Activated CD4-positive, alpha-beta T cell treated with anti-CD3 and anti-CD28 coated beads, Interleukin-2, amount 10 ng/mL, durations not matched to agents 24 days and 14 days (primary cell): ENCODE measurements at regions not wholly inside any gene's neighbourhood (a gene's known extent, or its start where the extent isn't known, plus 50 kb on each side); places are given as distances from the start of the nearest gene placed in this dataset.

Experiments
- DNase-seq: peaks from one replicate; pipeline ENCODE4 v3.0.0; 2022
- H3K27ac Mint-ChIP-seq: one replicate; pipeline ENCODE4 v1.8.0; 2022; ENCODE audit warnings: mild to moderate bottlenecking, mixed read lengths
- H3K27me3 Mint-ChIP-seq: one replicate; pipeline ENCODE4 v1.8.0; 2022; ENCODE audit warnings: mixed read lengths
- H3K36me3 Mint-ChIP-seq: one replicate; pipeline ENCODE4 v1.8.0; 2022; ENCODE audit warnings: low read depth, mild to moderate bottlenecking, mixed read lengths
- H3K4me1 Mint-ChIP-seq: one replicate; pipeline ENCODE4 v1.8.0; 2021; ENCODE audit warnings: mixed read lengths
- H3K4me3 Mint-ChIP-seq: one replicate; pipeline ENCODE4 v1.8.0; 2022; ENCODE audit warnings: mild to moderate bottlenecking, moderate library complexity, mixed read lengths
- H3K9me3 Mint-ChIP-seq: one replicate; pipeline ENCODE4 v1.8.0; 2021; ENCODE audit warnings: mixed read lengths
- intact Hi-C: fragments of 100-400 bp; cut with micrococcal nuclease; formaldehyde crosslinking; loops from one replicate; pipeline ENCODE4 v1.15.1; 2023

DNA sequence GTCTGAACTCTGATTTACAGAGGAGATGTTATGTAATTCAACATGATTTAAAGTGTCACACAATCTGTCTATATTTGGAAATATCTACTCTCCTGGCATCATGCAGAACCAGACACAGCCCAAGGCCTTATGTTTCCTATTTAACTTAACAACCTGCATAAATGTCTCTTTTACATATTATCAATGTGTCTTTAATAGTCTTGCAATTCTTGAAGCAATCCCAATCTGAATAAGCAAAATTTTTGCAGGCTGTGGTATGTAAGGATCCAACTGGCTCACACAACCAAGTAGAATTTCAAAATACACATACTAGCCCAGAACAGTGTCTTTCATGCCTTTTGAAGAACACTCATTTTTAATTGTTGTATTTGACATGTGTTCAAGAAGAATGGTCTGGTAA lies 443.2 kb downstream of the MAFB start:
- no peaks in the 10 kb centered on the region for H3K36me3 Mint-ChIP-seq
- H3K4me1 Mint-ChIP-seq: no peaks in the 10 kb centered on the region
- H3K9me3 Mint-ChIP-seq: no peaks in the 10 kb centered on the region
- intact Hi-C loops: no loop called here
- H3K27ac Mint-ChIP-seq: no peak overlapping the region
- H3K4me3 Mint-ChIP-seq: no peak overlapping the region
- no peaks in the 10 kb centered on the region for H3K27me3 Mint-ChIP-seq
- no peak for DNase-seq

- Mint-ChIP-seq H3K4me3 (no peak overlapping the region), H3K36me3 (no peaks in the 10 kb centered on the region), H3K4me1 (no peaks in the 10 kb centered on the region), H3K9me3 (no peaks in the 10 kb centered on the region), H3K27ac (no peak overlapping the region), H3K27me3 (no peaks in the 10 kb centered on the region)
- DNase-seq: no peak
- intact Hi-C loops: no loop called here
Observed at GRCh38 chr20:40244286-40244685, 444.8 kb downstream of the MAFB start.

DNA sequence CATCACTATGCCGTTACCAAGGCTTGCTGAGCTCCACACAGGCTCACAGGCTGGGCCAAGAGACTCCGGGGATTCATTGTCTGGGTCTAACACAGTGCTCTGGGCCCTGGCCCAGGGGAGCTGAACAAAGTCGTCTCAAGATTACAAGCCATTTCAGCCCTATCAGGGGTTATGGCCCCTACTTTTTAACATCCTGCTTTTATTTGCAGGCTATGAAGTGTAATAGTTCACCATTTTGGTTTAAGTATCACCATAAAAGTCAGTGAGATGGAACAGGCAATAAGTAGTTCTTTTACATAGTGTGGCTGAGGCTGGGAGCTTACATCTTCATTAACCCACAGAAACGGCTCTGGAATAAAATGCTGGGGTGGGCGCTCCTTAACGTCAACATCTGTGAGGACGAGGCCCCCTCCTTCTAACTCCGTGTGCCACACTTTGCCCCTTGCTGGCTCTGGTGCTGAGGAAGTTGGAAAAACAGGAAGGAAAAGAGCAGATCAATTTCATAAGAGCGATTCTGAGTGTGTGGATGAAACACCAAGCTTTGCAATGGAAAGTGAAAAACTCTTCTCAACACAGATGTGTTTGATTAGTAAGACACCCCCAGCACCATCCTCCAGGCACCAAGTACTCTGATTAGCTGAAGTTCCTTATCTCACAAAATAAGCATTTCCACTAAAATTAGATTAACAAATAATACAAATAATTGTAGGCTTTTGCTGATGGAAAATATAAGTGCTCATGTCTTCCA lies 447.3 kb downstream of the MAFB start:
- no peaks in the 10 kb centered on the region for H3K36me3 Mint-ChIP-seq
- DNase-seq: no peak
- H3K27me3 Mint-ChIP-seq: no peaks in the 10 kb centered on the region
- H3K4me1 Mint-ChIP-seq: no peaks in the 10 kb centered on the region
- H3K27ac Mint-ChIP-seq: no peak overlapping the region
- H3K4me3 Mint-ChIP-seq: no peak overlapping the region
- no peaks in the 10 kb centered on the region for H3K9me3 Mint-ChIP-seq
- intact Hi-C loops: no loop called here

DNA sequence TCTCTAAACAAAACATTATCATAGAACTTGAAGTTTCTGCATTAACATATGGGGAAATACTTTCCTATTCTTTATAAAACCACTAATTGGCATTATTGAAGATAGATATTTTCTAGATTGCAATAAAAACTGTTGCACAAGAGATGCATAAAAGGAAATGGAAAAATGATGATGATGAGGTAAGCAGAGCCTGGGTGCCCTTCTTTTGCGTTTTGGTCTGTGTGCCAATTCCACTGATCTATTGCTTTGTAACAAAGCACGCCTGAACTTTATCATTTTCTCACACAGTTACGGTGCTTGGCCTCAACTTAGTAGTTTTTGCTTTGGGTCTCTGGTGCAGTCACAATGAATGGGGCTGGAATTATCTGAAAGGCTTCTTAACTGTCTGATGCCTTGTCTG lies 450.5 kb downstream of the MAFB start:
- Mint-ChIP-seq H3K4me3 (no peak overlapping the region), H3K4me1 (no peaks in the 10 kb centered on the region), H3K27me3 (peaks cover 3% of the 10 kb centered on the region), H3K9me3 (no peaks in the 10 kb centered on the region), H3K36me3 (no peaks in the 10 kb centered on the region), H3K27ac (no peak overlapping the region)
- intact Hi-C loops: no loop called here
- DNase-seq: no peak

GRCh38 chr20:40234593-40234992 lies 454.4 kb downstream of the MAFB start:
- Mint-ChIP-seq H3K4me1 (no peaks in the 10 kb centered on the region), H3K36me3 (no peaks in the 10 kb centered on the region), H3K27ac (no peak overlapping the region), H3K9me3 (no peaks in the 10 kb centered on the region), H3K27me3 (peaks cover 3% of the 10 kb centered on the region), H3K4me3 (no peak overlapping the region)
- DNase-seq: no peak
- intact Hi-C loops: no loop called here

GRCh38 chr20:40233406-40233805 lies 455.6 kb downstream of the MAFB start:
- no peaks in the 10 kb centered on the region for H3K4me1 Mint-ChIP-seq
- no peaks in the 10 kb centered on the region for H3K9me3 Mint-ChIP-seq
- H3K4me3 Mint-ChIP-seq: no peak overlapping the region
- H3K36me3 Mint-ChIP-seq: no peaks in the 10 kb centered on the region
- peaks cover 3% of the 10 kb centered on the region for H3K27me3 Mint-ChIP-seq
- no peak overlapping the region for H3K27ac Mint-ChIP-seq
- no peak for DNase-seq
- intact Hi-C loops: no loop called here

DNA sequence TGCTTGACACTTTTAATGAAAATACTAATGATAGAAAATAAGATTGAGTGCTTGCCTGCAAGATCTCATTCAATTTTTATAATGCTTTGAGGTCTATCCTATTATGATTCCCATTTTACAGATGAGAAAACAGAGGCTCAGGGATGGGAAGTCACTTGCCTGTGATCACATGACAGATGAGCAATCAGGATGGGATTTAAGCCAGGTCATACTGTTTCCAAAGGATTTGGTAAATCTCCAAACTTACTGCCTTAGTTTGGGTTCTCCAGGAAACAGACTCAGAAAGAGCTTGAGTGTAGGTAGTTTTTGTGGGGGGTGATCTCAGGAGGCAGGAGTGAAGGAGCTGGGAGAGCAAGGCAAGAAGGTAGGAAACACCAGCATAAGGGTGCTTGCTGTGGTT lies 456.3 kb downstream of the MAFB start:
- no peak for DNase-seq
- intact Hi-C loops: no loop called here
- Mint-ChIP-seq H3K9me3 (no peaks in the 10 kb centered on the region), H3K4me1 (no peaks in the 10 kb centered on the region), H3K27ac (no peak overlapping the region), H3K36me3 (no peaks in the 10 kb centered on the region), H3K27me3 (peaks cover 3% of the 10 kb centered on the region), H3K4me3 (no peak overlapping the region)

DNA sequence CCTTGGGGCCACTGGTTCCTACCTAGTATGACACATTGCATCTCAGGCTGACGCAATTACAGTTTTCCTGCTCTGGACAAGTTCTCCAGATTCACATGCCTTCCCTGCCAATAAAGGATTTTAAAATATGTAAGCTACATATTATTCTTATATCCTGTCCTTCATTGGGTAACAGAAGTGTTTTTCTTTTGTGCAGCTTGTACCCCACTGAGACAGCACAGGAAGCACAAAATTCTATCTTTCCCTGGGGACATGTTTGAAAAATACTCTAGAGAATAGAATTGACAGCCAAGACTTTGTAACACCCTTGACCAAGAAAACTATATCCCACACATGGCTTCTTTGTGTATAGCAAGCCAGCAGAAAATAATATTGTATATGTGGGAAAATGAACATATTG lies 456.8 kb downstream of the MAFB start:
- no peak overlapping the region for H3K27ac Mint-ChIP-seq
- no peaks in the 10 kb centered on the region for H3K36me3 Mint-ChIP-seq
- H3K4me1 Mint-ChIP-seq: no peaks in the 10 kb centered on the region
- H3K9me3 Mint-ChIP-seq: no peaks in the 10 kb centered on the region
- H3K4me3 Mint-ChIP-seq: no peak overlapping the region
- intact Hi-C loops: no loop called here
- DNase-seq: no peak
- H3K27me3 Mint-ChIP-seq: peaks cover 3% of the 10 kb centered on the region

GRCh38 chr20:40230486-40230885 lies 458.6 kb downstream of the MAFB start:
- DNase-seq: no peak
- peaks cover 3% of the 10 kb centered on the region for H3K27me3 Mint-ChIP-seq
- H3K36me3 Mint-ChIP-seq: no peaks in the 10 kb centered on the region
- H3K9me3 Mint-ChIP-seq: no peaks in the 10 kb centered on the region
- no peak overlapping the region for H3K4me3 Mint-ChIP-seq
- no peaks in the 10 kb centered on the region for H3K4me1 Mint-ChIP-seq
- intact Hi-C loops: no loop called here
- no peak overlapping the region for H3K27ac Mint-ChIP-seq

DNA sequence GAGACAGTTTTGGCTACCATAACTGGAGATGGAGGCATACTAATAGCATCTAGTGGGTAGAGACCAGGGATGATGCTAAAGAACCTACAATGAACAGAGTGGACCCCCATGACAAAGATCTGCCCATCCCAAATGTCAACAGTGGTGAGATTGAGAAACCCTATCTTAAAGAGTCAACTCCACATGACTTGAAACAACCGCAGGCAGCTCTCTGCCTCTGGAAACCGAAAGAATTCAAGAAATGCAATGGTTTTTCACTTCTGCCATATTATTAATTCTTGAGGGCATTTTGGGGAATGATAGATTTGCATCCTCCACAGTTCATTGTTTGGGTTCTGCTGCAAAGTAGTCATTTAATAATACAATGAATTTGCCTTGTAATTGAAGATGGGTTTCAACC lies 463.4 kb downstream of the MAFB start:
- Mint-ChIP-seq H3K9me3 (no peaks in the 10 kb centered on the region), H3K27ac (no peak overlapping the region), H3K4me3 (no peak overlapping the region), H3K36me3 (no peaks in the 10 kb centered on the region), H3K27me3 (no peaks in the 10 kb centered on the region), H3K4me1 (no peaks in the 10 kb centered on the region)
- intact Hi-C loops: no loop called here
- DNase-seq: no peak

- no peaks in the 10 kb centered on the region for H3K27me3 Mint-ChIP-seq
- intact Hi-C loops: no loop called here
- DNase-seq: no peak
- H3K4me3 Mint-ChIP-seq: no peak overlapping the region
- no peaks in the 10 kb centered on the region for H3K36me3 Mint-ChIP-seq
- H3K27ac Mint-ChIP-seq: no peak overlapping the region
- no peaks in the 10 kb centered on the region for H3K4me1 Mint-ChIP-seq
- no peaks in the 10 kb centered on the region for H3K9me3 Mint-ChIP-seq
Observed at GRCh38 chr20:40223810-40224209, 465.2 kb downstream of the MAFB start.

DNA sequence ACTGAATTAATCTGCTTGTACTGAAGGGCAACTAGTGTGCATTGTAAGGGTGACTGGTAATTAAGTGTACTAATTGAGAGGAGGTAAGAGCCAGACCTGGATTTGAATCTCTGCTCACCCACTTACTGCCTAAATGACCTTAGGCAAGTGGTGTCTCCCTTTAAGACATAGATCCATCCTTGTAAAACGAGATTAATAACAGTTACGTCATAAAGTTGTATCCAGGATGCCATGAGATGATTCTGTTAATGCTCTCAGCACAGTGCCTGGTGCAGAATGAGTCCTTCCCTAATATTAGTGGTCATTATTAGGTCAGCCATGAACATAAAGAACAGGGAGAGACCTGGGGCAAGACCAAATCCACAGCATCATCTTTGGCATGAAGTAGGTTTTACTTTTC lies 470.1 kb downstream of the MAFB start:
- Mint-ChIP-seq H3K27me3 (no peaks in the 10 kb centered on the region), H3K4me3 (no peak overlapping the region), H3K9me3 (no peaks in the 10 kb centered on the region), H3K36me3 (no peaks in the 10 kb centered on the region), H3K4me1 (no peaks in the 10 kb centered on the region), H3K27ac (no peak overlapping the region)
- DNase-seq: no peak
- intact Hi-C loops: no loop called here

DNA sequence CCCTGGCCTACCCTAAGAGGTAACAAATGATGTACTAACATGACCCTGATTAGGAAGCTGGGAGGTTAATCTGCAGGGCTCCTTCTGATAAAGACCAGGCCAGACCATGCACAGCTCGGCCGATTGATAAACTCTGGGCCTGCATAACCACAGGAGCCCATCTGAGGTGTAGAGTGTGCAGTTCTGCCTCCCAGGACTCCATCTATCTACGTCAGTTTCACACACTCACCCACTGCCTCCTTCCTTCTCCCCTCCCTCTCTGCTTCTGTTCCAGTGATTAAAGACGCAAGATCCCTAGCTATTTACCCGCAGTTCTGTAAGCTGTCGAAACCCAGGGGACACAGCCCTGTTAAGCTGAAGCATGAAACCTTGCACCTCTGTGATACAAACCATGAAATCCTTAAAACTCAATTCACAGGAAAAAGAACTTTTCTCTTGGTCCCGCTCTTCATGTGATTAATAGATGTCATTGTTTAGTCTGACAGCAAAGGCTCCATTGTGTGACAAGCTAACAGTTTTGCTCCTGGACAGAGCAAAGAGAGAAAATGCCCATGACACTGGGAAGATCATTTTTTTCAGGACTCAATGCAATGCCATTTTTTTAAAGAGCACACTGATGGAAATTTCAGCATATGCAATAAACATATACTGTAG lies 470.6 kb downstream of the MAFB start:
- Mint-ChIP-seq H3K27me3 (no peaks in the 10 kb centered on the region), H3K4me3 (no peak overlapping the region), H3K27ac (no peak overlapping the region), H3K9me3 (no peaks in the 10 kb centered on the region), H3K4me1 (no peaks in the 10 kb centered on the region), H3K36me3 (no peaks in the 10 kb centered on the region)
- no peak for DNase-seq
- intact Hi-C loops: no loop called here

DNA sequence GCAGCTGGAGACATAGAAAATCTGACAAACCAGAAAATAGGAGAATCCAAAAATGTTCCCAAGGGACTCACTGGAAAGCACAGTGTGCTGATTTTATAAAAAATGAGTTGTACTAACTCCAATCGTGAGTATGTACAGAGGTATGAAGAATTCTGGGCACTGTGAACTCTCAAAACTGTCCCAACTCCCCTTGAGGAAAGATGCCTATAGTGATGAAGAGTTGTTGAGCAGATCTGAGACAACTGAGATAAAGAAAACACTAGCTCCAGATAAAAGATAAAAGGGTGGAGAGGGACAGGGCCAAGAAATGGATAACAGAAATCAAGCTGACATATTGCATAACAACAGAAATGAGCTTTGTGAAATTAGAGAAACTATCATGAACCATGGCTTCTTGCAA lies 481.4 kb downstream of the MAFB start:
- Mint-ChIP-seq H3K27ac (no peak overlapping the region), H3K36me3 (no peaks in the 10 kb centered on the region), H3K27me3 (no peaks in the 10 kb centered on the region), H3K9me3 (no peaks in the 10 kb centered on the region), H3K4me3 (no peak overlapping the region), H3K4me1 (no peaks in the 10 kb centered on the region)
- no peak for DNase-seq
- intact Hi-C loops: no loop called here

GRCh38 chr20:40205971-40206370 lies 483.1 kb downstream of the MAFB start:
- DNase-seq: peak; percentile 18
- H3K4me3 Mint-ChIP-seq: no peak overlapping the region
- no peaks in the 10 kb centered on the region for H3K4me1 Mint-ChIP-seq
- H3K27ac Mint-ChIP-seq: no peak overlapping the region
- intact Hi-C loops: no loop called here
- H3K36me3 Mint-ChIP-seq: no peaks in the 10 kb centered on the region
- no peaks in the 10 kb centered on the region for H3K9me3 Mint-ChIP-seq
- H3K27me3 Mint-ChIP-seq: no peaks in the 10 kb centered on the region
